ENCODE measurements at regions not wholly inside any gene's neighbourhood (a gene's known extent, or its start where the extent isn't known, plus 50 kb on each side); places are given as distances from the start of the nearest gene placed in this dataset.
"Not testable (repeated sequence)": the region's sequence is repeated elsewhere in the genome, so short reads cannot be mapped to it uniquely, and the experiment has no call there.

GRCh38 chr3:124643453-124643852 lies 86.8 kb upstream of the UMPS start:
- no peak overlapping the region for H3K9ac ChIP-seq (ENCODE audit: low read length)
- H3K27me3 ChIP-seq (ENCODE audit: control insufficient read depth in 1 of 2, insufficient read depth in 2 of 2, low read length in 2 of 2) = no peaks in the 10 kb centered on the region

GRCh38 chr3:124646186-124646585 lies 84.1 kb upstream of the UMPS start:
- H3K9me3 ChIP-seq (ENCODE audit: low read length); H3K4me3 ChIP-seq (ENCODE audit: low read depth in 1 of 2, low read length in 2 of 2); H3K9ac ChIP-seq (ENCODE audit: low read length); H3K27me3 ChIP-seq (ENCODE audit: control insufficient read depth in 1 of 2, insufficient read depth in 2 of 2, low read length in 2 of 2); H3K27ac ChIP-seq (ENCODE audit: low read depth, low read length); H3K36me3 ChIP-seq (ENCODE audit: insufficient read depth, low read length); H3K4me1 ChIP-seq (ENCODE audit: insufficient read depth, low read length): not testable (repeated sequence)

More at GRCh38 chr3:124643453-124643852, 86.8 kb upstream of the UMPS start:
- no peak overlapping the region for H3K4me3 ChIP-seq (ENCODE audit: low read depth in 1 of 2, low read length in 2 of 2)
- no peak overlapping the region for H3K27ac ChIP-seq (ENCODE audit: low read depth, low read length)
- H3K4me1 ChIP-seq (ENCODE audit: insufficient read depth, low read length) = no peaks in the 10 kb centered on the region
- no peaks in the 10 kb centered on the region for H3K36me3 ChIP-seq (ENCODE audit: insufficient read depth, low read length)
- no peaks in the 10 kb centered on the region for H3K9me3 ChIP-seq (ENCODE audit: low read length)

- no peaks in the 10 kb centered on the region for H3K27me3 ChIP-seq (ENCODE audit: control insufficient read depth in 1 of 2, insufficient read depth in 2 of 2, low read length in 2 of 2)
- H3K9ac ChIP-seq (ENCODE audit: low read length) = no peak overlapping the region
- H3K4me1 ChIP-seq (ENCODE audit: insufficient read depth, low read length) = no peaks in the 10 kb centered on the region
- H3K4me3 ChIP-seq (ENCODE audit: low read depth in 1 of 2, low read length in 2 of 2) = no peak overlapping the region
- no peak overlapping the region for H3K27ac ChIP-seq (ENCODE audit: low read depth, low read length)
- no peaks in the 10 kb centered on the region for H3K36me3 ChIP-seq (ENCODE audit: insufficient read depth, low read length)
- no peaks in the 10 kb centered on the region for H3K9me3 ChIP-seq (ENCODE audit: low read length)
Measured at GRCh38 chr3:124648551-124648950, 81.7 kb upstream of the UMPS start.

GRCh38 chr3:124650798-124651197 lies 79.5 kb upstream of the UMPS start:
- Histone ChIP-seq H3K9me3 (ENCODE audit: low read length) (no peaks in the 10 kb centered on the region), H3K4me1 (ENCODE audit: insufficient read depth, low read length) (no peaks in the 10 kb centered on the region), H3K4me3 (ENCODE audit: low read depth in 1 of 2, low read length in 2 of 2) (no peak overlapping the region), H3K36me3 (ENCODE audit: insufficient read depth, low read length) (no peaks in the 10 kb centered on the region), H3K27ac (ENCODE audit: low read depth, low read length) (no peak overlapping the region), H3K9ac (ENCODE audit: low read length) (no peak overlapping the region), H3K27me3 (ENCODE audit: control insufficient read depth in 1 of 2, insufficient read depth in 2 of 2, low read length in 2 of 2) (no peaks in the 10 kb centered on the region)

GRCh38 chr3:124651416-124651815 lies 78.8 kb upstream of the UMPS start:
- not testable (repeated sequence) for H3K36me3 ChIP-seq (ENCODE audit: insufficient read depth, low read length); H3K9me3 ChIP-seq (ENCODE audit: low read length); H3K9ac ChIP-seq (ENCODE audit: low read length); H3K27me3 ChIP-seq (ENCODE audit: control insufficient read depth in 1 of 2, insufficient read depth in 2 of 2, low read length in 2 of 2); H3K27ac ChIP-seq (ENCODE audit: low read depth, low read length); H3K4me1 ChIP-seq (ENCODE audit: insufficient read depth, low read length); H3K4me3 ChIP-seq (ENCODE audit: low read depth in 1 of 2, low read length in 2 of 2)

- no peaks in the 10 kb centered on the region for H3K36me3 ChIP-seq (ENCODE audit: insufficient read depth, low read length)
- H3K4me3 ChIP-seq (ENCODE audit: low read depth in 1 of 2, low read length in 2 of 2) = no peak overlapping the region
- no peak overlapping the region for H3K9ac ChIP-seq (ENCODE audit: low read length)
- no peaks in the 10 kb centered on the region for H3K27me3 ChIP-seq (ENCODE audit: control insufficient read depth in 1 of 2, insufficient read depth in 2 of 2, low read length in 2 of 2)
- no peaks in the 10 kb centered on the region for H3K9me3 ChIP-seq (ENCODE audit: low read length)
- no peak overlapping the region for H3K27ac ChIP-seq (ENCODE audit: low read depth, low read length)
- no peaks in the 10 kb centered on the region for H3K4me1 ChIP-seq (ENCODE audit: insufficient read depth, low read length)
Measured at GRCh38 chr3:124652009-124652408, 78.2 kb upstream of the UMPS start.

GRCh38 chr3:124653071-124653796 lies 77.0 kb upstream of the UMPS start:
- no peak overlapping the region for H3K27ac ChIP-seq (ENCODE audit: low read depth, low read length)
- no peak overlapping the region for H3K4me3 ChIP-seq (ENCODE audit: low read depth in 1 of 2, low read length in 2 of 2)
- no peaks in the 10 kb centered on the region for H3K9me3 ChIP-seq (ENCODE audit: low read length)
- H3K4me1 ChIP-seq (ENCODE audit: insufficient read depth, low read length) = no peaks in the 10 kb centered on the region
- H3K36me3 ChIP-seq (ENCODE audit: insufficient read depth, low read length) = no peaks in the 10 kb centered on the region
- no peaks in the 10 kb centered on the region for H3K27me3 ChIP-seq (ENCODE audit: control insufficient read depth in 1 of 2, insufficient read depth in 2 of 2, low read length in 2 of 2)
- no peak overlapping the region for H3K9ac ChIP-seq (ENCODE audit: low read length)

GRCh38 chr3:124653797-124654469 lies 76.3 kb upstream of the UMPS start:
- Histone ChIP-seq H3K4me3 (ENCODE audit: low read depth in 1 of 2, low read length in 2 of 2) (no peak overlapping the region), H3K9me3 (ENCODE audit: low read length) (no peaks in the 10 kb centered on the region), H3K27ac (ENCODE audit: low read depth, low read length) (no peak overlapping the region), H3K27me3 (ENCODE audit: control insufficient read depth in 1 of 2, insufficient read depth in 2 of 2, low read length in 2 of 2) (no peaks in the 10 kb centered on the region), H3K36me3 (ENCODE audit: insufficient read depth, low read length) (no peaks in the 10 kb centered on the region), H3K4me1 (ENCODE audit: insufficient read depth, low read length) (no peaks in the 10 kb centered on the region), H3K9ac (ENCODE audit: low read length) (no peak overlapping the region)

GRCh38 chr3:124654470-124654845 lies 75.8 kb upstream of the UMPS start:
- Histone ChIP-seq H3K36me3 (ENCODE audit: insufficient read depth, low read length) (no peaks in the 10 kb centered on the region), H3K27ac (ENCODE audit: low read depth, low read length) (no peak overlapping the region), H3K9me3 (ENCODE audit: low read length) (no peaks in the 10 kb centered on the region)

GRCh38 chr3:124656531-124656930 lies 73.7 kb upstream of the UMPS start:
- Histone ChIP-seq H3K27ac (ENCODE audit: low read depth, low read length) (no peak overlapping the region), H3K27me3 (ENCODE audit: control insufficient read depth in 1 of 2, insufficient read depth in 2 of 2, low read length in 2 of 2) (no peaks in the 10 kb centered on the region), H3K4me1 (ENCODE audit: insufficient read depth, low read length) (no peaks in the 10 kb centered on the region), H3K9ac (ENCODE audit: low read length) (no peak overlapping the region), H3K36me3 (ENCODE audit: insufficient read depth, low read length) (no peaks in the 10 kb centered on the region), H3K4me3 (ENCODE audit: low read depth in 1 of 2, low read length in 2 of 2) (no peak overlapping the region), H3K9me3 (ENCODE audit: low read length) (no peaks in the 10 kb centered on the region)

More at GRCh38 chr3:124654470-124654845, 75.8 kb upstream of the UMPS start:
- Histone ChIP-seq H3K27me3 (ENCODE audit: control insufficient read depth in 1 of 2, insufficient read depth in 2 of 2, low read length in 2 of 2) (no peaks in the 10 kb centered on the region), H3K4me1 (ENCODE audit: insufficient read depth, low read length) (no peaks in the 10 kb centered on the region), H3K9ac (ENCODE audit: low read length) (no peak overlapping the region), H3K4me3 (ENCODE audit: low read depth in 1 of 2, low read length in 2 of 2) (no peak overlapping the region)

GRCh38 chr3:124657138-124657537 lies 73.1 kb upstream of the UMPS start:
- Histone ChIP-seq H3K4me3 (ENCODE audit: low read depth in 1 of 2, low read length in 2 of 2) (no peak overlapping the region), H3K36me3 (ENCODE audit: insufficient read depth, low read length) (no peaks in the 10 kb centered on the region), H3K27me3 (ENCODE audit: control insufficient read depth in 1 of 2, insufficient read depth in 2 of 2, low read length in 2 of 2) (no peaks in the 10 kb centered on the region), H3K9me3 (ENCODE audit: low read length) (no peaks in the 10 kb centered on the region), H3K27ac (ENCODE audit: low read depth, low read length) (no peak overlapping the region), H3K4me1 (ENCODE audit: insufficient read depth, low read length) (no peaks in the 10 kb centered on the region), H3K9ac (ENCODE audit: low read length) (no peak overlapping the region)

GRCh38 chr3:124658270-124658669 lies 72.0 kb upstream of the UMPS start:
- no peaks in the 10 kb centered on the region for H3K4me1 ChIP-seq (ENCODE audit: insufficient read depth, low read length)
- H3K27me3 ChIP-seq (ENCODE audit: control insufficient read depth in 1 of 2, insufficient read depth in 2 of 2, low read length in 2 of 2) = no peaks in the 10 kb centered on the region
- H3K9ac ChIP-seq (ENCODE audit: low read length) = no peak overlapping the region
- no peaks in the 10 kb centered on the region for H3K9me3 ChIP-seq (ENCODE audit: low read length)
- no peaks in the 10 kb centered on the region for H3K36me3 ChIP-seq (ENCODE audit: insufficient read depth, low read length)
- H3K27ac ChIP-seq (ENCODE audit: low read depth, low read length) = no peak overlapping the region
- no peak overlapping the region for H3K4me3 ChIP-seq (ENCODE audit: low read depth in 1 of 2, low read length in 2 of 2)

All from muscle layer of colon (tissue), 2 donors.